Activated CD4-positive, CD25-positive, alpha-beta regulatory T cell treated with anti-CD3 and anti-CD28 coated beads, Interleukin-2, amount 50 U/mL, for 24 hours (primary cell): ENCODE measurements at regions not wholly inside any gene's neighbourhood (a gene's known extent, or its start where the extent isn't known, plus 50 kb on each side); places are given as distances from the start of the nearest gene placed in this dataset.
"Not testable (repeated sequence)": the region's sequence is repeated elsewhere in the genome, so short reads cannot be mapped to it uniquely, and the experiment has no call there.

Experiments used
- ATAC-seq, 2 donors: fragments of 150-1000 bp; cut with Tn5 transposase; one replicate each; pipeline ENCODE4 v1.10.0; 2021; ENCODE audit warnings: mild to moderate bottlenecking in 1 of 2, moderate library complexity in 1 of 2

DNA sequence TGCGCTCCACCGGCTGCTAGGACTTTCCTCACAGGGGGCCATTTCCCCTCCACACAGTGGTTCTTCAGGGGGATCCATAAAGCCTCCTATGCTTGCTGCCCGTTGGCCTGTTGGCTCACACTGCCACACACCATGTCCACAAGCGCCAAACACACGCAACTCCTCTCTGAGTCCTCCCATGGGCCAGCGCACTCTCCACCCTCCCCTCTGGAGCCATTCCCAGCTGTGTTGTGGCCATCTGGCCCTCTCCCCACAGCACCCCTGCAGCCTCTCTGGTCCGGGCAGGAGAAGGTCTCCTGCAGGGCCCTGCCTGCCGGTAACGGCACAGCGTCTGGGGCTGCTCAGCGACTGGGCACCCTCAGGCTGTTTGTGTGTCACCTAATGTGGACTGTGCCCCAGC lies 4473.3 kb upstream of the OR11H1 start:
- not testable (repeated sequence) for ATAC-seq

DNA sequence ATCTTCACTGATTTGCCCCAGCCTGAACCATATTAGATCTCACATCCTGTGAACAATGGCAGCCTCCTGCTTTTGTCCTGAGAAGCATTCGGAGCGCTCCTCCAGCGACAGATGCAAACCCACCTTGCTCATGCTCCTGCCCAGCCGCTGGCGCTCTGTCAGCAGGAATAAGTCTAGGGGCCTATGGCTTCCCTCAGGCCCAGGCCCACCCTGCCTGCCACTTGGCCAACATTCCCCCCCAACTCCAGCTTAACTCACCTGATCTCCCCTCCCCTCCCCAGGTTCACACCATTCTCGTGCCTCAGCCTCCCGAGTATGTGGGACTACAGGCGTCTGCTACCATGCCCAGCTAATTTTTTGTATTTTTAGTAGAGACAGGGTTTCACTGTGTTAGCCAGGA lies 4472.8 kb upstream of the OR11H1 start:
- not testable (repeated sequence) for ATAC-seq

DNA sequence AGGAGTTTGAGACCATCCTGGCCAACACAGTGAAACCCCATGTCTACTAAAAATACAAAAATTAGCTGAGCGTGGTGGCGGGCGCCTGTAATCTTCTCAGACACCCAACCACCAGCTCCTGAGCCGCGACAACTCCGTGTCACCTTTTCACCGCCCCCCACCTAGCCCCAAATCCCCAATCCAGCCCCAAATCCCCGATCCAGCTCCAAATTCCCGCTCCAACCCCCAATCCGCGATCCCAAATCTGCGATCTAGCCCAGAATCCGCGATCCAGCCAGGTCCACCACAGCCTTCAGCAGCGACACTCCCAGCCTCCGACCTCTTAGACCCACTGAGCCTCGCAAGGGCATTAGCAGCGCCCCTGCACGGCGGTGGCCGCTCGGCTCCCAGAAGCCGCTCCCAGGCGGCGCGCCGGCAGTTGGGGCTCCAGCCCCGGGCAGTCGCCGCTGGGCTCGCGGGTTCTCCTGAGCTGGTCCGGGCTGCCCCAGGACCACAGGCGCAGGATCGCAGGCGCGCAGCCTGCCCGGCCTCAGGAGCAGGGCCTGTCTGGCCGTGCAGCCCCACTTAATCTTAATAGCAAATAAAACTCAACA lies 4469.9 kb upstream of the OR11H1 start:
- ATAC-seq, result not testable (repeated sequence)

DNA sequence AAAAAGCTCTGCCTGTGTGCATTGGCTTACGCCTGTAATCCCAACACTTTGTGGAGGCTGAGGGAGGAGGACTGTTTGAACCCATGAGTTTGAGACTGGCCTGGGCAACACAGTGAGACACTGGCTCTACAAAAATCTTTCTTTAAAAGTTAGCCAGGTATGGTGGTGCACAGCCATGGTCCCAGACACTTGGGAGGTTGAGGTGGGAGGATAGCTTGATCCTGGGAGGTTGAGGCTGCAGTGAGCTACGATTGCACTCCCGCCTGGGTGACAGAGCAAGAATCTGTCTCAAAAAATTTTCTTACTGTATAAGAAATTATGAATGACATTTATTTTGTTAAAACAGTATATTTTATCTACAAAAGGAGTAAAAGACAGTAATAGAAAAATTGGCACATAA lies 4468.9 kb upstream of the OR11H1 start:
- ATAC-seq, result not testable (repeated sequence)

DNA sequence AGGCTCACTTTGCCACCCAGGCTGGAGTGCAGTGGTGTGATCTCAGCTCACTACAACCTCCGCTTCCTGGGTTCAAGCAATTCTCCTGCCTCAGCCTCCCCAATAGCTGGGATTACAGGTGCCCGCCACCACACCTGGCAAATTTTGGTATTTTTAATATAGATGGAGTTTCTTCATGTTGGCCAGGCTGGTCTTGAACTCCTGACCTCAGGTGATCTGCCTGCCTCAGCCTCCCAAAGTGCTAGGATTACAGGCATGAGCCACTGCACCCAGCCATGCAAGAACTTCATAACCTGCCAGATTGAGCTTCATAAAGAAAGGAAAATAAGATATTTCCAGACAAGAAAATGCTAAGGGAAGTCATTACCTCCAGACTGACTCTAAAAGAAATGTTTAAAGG lies 4467.2 kb upstream of the OR11H1 start:
- not testable (repeated sequence) for ATAC-seq

DNA sequence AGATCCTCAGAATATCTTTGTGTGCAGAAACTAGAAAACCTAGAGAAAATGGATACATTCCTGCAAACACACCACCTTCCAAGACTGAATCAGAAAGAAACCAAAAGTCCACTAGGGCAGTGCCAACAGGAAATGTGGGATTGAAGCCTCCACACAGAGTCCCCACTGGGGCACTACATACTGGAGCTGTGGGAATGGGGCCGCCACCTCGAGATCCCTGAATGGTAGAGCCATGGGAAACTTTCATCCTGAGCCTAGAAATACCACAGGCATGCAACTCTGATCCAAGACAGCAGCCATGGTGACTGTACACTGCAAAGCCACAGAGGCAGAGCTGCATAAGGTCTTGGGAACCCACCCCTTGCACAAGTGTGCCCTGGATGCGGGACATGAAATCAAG lies 4465.5 kb upstream of the OR11H1 start:
- ATAC-seq, result not testable (repeated sequence)

DNA sequence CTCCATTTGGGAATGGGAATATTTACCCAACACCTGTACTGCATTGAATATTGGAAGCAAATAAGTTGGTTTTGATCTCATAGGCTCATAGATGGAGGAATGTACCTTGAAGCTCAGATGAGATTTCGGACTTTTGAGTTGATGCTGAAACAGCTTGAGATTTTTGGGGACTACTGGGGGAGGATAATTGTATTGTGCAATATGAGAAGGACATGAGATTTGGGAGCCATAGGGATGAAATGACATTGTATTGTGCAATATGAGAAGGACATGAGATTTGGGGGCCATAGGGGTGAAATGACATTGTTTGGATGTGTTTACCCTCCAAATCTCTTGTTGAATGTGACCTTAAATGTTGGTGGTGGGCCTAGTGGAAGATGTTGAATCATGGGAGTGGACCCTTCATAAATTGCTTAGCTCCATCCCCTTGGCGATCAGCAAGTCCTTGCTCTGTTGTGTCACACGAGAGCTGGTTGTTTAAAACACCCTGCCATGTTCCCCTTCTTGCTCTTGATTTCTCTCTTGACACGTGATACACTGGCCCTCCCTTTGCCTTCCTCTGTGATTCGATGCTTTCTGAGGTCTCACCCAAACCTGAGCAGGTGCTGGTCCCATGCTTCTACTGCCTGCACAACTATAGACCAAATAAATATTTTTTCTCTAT lies 4464.8 kb upstream of the OR11H1 start:
- ATAC-seq, result not testable (repeated sequence)

DNA sequence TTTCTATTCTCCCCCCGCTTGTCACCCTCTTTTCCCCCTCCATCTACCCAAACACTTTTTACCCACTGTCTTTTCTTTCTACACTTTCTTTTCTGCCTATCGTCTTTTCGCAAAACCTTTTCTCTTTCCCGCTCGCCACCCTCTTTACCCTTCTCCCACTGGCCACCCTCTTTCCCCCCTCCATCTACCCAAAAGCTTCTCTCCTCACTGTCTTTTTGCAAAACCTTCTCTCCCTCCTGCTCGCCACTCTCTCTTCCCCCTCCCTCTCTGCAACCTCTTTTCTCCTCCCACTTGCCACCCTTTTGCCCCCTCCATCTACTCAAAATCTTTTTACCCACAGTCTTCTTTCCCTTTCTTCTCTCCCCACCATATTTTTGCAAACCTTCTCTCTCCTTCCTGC lies 4462.8 kb upstream of the OR11H1 start:
- not testable (repeated sequence) for ATAC-seq

DNA sequence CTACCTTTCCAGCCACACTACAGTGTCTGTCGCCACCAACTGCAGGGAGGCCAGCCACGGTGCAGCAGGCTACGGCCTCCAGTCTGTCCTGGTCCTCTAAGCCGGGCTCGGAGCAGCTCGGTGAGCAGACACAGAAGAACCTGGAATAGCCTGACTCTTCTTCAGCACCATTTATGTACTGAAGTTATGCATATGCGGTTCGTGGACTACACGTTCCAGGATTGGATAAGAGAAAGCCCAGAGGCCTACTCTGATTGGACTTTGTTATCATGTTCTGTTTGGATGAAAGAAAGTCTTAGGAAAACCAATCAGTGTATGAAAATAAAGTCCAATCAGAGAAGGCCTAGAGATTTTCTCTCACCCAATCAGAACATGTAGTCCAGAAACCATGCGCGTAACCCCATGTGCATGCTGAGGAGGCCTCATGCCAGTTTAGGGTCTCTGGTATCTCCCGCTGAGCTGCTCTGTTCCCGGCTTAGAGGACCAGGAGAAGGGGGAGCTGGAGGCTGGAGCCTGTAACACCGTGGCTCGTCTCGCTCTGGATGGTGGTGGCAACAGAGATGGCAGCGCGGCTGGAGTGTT lies 4462.0 kb upstream of the OR11H1 start:
- ATAC-seq, result not testable (repeated sequence)

DNA sequence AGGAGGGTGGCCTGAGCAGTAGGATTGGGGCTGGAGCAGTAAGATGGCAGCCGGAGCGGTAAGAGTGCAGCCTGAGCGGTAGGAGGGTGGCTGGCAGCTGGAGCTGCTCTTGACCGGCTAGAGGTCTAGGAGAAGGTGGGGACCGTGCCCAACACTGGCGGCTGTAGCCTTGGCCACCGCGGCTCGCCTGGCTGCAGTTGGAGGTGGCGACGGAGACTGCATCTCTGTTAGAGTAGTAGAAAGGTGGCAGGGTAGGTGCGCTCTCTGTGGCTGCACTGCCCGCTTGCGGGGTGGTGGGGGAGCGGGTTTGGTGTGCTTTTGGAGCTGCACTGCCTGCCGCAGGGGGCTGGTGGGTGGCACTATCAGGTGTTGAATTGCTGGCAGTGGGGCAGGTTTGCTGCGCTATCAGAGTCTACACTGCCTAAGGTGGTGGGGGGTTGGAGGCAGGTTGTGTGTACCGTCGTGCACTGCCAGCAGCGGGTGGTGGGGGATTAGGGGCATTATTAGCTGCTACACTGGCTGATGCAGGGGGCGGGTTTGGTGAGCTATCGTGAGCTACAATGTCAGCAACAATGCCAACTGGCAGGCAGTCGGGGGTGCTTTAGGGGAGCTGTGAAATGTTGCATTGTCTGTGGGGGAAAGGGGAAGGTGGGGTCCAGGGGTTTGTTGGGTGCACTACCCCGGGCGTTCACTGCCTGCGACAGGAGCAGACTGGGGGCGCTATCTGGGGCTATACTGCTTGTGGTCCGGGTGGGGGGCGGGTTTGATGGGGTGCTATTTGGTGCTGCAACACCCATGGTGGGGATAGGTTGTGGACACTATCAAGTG lies 4461.3 kb upstream of the OR11H1 start:
- ATAC-seq, result peak in 1 of 2 donors; percentile 5

DNA sequence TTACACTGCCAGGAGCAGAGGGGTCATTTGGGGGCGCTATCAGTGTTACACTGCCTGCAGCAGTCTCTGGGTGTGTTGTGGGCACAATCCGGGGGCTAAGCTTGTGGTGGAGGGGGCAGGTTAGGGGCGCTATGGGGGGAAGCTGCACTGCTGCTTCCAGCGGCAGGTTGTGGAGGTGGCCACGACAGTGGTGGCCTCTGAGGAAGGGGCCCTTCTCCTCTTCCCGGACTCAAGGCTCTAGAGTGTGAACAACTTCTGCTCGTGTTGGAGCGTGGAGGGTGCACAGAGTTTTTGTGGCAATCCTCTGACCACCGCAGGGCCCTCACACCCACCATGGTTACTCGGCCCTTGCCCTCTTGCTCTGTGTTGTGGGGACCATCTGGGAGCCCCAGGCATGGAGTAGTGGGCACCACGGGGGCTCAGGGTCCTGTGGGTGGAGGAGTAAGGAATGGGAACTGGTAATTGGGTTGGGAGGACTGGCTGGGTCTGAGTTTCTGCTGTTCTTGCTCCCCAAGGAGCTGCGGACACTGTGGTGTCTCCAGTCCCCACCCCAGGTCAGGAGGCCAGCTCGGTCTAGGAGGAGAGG lies 4460.6 kb upstream of the OR11H1 start:
- ATAC-seq, result not testable (repeated sequence)

DNA sequence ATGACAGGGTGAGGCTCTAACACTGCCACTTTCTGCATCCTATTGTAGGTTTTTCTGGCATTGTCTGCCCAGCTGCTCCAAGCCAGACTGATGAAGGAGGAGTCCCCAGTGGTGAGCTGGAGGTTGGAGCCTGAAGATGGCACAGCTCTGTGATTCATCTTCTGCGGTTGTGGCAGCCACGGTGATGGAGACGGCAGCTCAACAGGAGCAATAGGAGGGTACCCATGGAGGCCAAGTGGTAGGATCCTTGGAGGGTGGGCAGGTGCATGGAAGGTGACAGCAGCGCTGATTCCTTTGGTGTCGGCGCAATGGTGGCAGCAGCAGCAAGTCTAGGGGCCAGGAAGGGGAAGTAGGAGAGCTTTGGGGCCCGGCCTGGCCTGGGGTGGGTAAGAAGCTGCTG lies 4460.1 kb upstream of the OR11H1 start:
- ATAC-seq, result not testable (repeated sequence)

DNA sequence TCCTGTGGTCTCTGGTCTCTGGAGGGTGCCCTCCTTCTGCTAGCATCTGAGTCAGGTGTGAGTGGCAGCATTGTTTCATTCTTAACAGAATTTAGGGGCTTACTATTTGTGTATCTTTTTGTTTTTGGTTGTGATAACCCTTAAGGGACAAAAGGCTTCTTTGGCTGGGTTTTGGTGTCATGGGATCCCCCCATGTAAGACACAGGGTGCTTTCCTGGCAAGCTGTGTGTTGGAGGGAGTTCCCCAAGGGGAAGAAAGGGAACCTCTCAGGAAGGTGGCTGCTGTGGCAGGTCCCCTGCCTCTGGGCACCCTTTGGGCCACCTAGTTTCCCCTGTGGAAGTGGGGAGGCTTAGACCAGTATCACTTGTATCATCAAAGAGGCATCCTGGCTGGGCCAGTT lies 4459.6 kb upstream of the OR11H1 start:
- not testable (repeated sequence) for ATAC-seq
